ENCODE measurements at regions not wholly inside any gene's neighbourhood (a gene's known extent, or its start where the extent isn't known, plus 50 kb on each side); places are given as distances from the start of the nearest gene placed in this dataset.
"Not testable (repeated sequence)": the region's sequence is repeated elsewhere in the genome, so short reads cannot be mapped to it uniquely, and the experiment has no call there.

DNA sequence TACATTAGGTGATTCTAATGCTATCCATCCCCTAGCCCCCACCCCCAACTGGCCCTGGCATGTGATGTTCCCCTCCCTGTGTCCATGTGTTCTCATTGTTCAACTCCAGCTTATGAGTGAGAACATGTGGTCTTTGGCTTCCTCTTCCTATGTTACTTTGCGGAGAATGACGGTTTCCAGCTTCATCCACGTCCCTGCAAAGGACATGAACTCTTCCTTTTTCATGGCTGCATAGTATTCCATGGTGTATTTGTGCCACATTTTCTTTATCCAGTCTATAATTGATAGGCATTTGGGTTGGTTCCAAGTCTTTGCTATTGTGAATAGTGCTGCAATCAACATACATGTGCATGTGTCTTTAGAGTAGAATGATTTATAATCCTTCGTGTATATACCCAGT, 200.7 kb downstream of the NAF1 start:
- TF ChIP-seq TARDBP, ARNT (IDR thresholded peaks at IDR 0.05): not testable (repeated sequence)
